GM19240 (cell line): ENCODE measurements at regions not wholly inside any gene's neighbourhood (a gene's known extent, or its start where the extent isn't known, plus 50 kb on each side); places are given as distances from the start of the nearest gene placed in this dataset.
"Not testable (repeated sequence)": the region's sequence is repeated elsewhere in the genome, so short reads cannot be mapped to it uniquely, and the experiment has no call there.

Experiments used
- DNase-seq: peaks from one replicate; pipeline ENCODE4 v3.0.0; 2011; ENCODE audit warnings: low spot score; ENCODE audit not compliant: insufficient read length

DNA sequence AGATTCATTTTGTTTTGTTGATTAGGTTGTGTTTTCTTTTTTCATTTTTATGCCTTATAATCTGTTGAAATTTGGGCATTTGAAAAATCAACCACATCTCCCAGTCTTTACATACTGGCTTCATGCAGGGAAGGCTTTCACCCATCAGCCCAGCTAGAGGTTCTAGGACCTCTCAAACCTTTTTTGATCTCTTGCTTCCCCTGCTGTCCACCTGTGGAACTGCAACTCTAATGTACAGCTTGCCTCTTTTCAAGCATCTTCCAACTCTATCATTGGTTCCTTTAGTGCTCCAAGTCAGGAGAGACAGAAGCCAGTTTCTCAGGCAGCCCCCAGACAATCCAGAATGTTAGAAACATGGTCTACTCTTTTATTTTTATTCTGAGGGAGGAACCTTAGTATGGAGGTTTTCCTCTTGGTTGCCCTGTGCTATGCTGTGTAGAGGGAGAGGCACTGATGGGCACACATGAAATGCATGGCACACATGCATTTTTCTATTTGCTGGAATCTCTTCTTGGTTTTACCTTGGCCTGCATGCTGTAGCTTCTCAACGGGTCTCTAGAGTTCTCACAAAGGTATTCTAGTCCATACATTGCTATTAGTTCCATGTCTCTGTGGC lies 107.2 kb upstream of the L3MBTL4 start:
- DNase-seq, result peak; percentile 32

DNA sequence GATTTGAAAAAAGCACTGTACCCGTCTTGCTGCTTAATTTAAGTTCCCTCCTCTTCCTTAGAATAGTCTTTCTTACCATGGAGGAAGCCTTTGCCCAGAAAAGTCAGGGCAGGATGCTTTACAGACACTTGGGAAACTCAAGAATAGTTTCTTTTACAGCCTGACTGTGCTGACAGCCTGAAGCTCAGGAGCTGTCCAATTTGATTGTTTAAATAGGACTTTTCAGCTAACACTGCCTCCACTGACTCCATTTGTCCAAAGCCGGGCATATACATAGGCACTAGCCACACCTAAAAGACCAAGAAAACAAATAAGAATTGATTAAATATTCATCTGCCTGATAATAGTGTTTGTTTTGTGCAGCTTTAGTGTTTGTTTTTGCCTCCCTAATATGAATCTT lies 110.9 kb upstream of the L3MBTL4 start:
- no peak for DNase-seq

DNA sequence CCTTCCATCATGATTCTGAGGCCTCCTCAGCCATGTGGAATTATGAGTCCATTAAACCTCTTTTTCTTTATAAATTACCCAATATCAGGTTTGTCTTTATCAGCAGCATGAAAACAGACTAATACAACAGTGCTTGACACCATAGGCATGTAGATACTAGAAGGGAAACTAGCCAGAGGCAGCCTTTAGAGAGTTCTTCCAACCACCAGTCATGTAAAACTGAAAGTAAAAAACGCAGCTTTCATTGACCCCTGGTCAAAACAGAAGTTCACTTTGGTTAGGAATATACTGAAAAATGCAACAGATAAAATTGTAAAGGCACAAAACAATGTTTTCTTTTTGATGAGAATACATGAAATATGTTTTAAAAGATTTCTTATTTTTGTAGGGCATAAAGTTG lies 122.8 kb upstream of the L3MBTL4 start:
- DNase-seq, result no peak

DNA sequence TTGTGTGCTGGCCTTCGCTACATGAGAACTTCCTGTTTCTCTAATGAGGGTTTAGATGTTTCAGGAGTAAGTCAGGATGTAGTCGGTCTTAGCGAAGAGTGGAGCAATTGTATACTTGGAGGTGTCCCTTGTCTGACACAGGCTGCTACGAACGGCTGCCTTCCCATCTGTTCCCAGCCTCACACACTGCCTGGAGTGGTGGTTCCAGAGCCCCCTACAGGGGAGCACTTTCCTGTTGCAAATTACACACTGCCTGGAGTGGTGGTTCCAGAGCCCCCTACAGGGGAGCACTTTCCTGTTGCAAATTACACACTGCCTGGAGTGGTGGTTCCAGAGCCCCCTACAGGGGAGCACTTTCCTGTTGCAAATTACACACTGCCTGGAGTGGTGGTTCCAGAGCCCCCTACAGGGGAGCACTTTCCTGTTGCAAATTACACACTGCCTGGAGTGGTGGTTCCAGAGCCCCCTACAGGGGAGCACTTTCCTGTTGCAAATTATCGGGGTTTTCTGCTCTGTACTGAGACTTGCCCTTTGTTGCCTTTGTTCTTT lies 126.5 kb upstream of the L3MBTL4 start:
- DNase-seq, result not testable (repeated sequence)

DNA sequence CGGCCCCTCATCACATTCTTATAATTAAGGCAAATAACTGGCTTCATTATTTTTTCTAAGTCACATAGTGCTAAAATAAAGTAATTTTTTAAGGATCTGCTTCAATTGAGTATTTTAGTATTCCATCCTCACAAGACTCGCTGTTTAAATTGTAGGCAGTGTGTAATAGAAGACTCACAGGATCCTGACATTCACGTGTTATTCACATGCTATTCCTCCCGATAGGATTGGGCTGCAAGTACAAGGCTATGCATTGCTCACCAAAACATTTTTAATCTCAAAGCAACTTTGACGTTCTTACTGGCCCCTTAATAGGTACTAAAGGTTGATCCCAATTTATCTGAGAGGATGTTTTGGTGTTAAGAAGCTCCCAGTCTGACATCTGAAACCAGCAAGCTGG lies 127.6 kb upstream of the L3MBTL4 start:
- no peak for DNase-seq

DNA sequence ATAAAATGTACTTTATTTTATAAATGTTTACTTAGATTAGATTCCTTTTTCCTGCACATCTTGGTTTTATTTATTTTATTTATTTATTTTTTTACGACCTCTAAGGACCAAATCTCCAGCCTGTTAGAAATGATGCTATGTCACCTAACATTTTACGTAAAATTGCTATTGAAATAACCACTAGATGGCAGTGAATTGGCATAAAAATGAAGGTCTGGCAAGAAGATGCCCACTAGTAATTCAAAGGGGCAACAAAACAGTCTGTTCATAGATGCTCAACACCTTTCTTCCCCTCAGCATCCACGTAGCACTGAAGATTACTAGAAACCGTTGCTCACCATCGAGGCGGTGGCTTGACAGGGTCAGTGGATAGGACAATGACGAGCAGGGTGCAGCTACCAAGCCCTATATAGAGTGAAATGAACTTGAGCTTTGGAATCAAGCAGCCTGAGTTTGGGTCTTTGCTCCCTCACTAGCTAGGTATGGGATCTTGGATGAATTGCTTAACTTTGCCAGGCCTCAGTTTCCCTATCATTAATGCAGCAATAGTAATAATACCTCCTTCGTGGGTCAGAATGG lies 128.7 kb upstream of the L3MBTL4 start:
- no peak for DNase-seq

DNA sequence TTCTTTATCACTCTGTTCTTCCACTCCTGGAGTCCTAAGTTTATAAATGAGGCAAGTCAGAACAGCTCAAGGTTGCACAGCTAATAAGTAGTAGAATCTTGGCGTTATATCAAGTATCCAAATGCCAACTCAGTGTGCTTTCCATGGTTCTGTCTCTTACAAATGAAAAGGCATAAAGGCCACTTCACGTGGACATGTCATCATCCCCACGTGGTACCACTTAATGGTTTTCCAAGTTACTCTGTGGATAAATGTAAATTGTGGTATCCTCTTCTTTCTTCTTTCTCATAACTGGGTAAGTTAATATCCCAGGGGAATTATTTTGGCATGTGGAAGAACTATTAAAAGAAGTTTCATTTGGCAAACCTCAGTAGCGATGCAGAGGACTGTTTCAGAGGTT lies 131.5 kb upstream of the L3MBTL4 start:
- no peak for DNase-seq

DNA sequence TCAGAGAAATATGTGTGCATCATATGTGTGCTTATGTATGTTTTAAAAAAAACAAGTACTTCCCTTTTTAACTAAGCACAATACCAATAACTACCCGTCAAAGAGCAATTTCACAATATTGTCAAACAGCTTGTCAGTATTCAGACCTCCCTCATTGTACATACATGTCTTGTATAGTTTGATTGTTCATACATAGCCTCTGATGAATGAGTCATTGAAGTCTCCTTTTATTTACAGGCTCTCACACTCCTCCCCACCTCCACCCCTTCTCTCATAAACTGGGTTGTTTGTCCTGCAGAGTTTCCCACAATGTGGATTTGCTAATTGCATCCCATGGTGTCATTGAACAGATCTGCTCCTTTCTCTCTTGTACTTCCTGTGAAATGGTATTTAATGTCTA lies 132.8 kb upstream of the L3MBTL4 start:
- no peak for DNase-seq

DNA sequence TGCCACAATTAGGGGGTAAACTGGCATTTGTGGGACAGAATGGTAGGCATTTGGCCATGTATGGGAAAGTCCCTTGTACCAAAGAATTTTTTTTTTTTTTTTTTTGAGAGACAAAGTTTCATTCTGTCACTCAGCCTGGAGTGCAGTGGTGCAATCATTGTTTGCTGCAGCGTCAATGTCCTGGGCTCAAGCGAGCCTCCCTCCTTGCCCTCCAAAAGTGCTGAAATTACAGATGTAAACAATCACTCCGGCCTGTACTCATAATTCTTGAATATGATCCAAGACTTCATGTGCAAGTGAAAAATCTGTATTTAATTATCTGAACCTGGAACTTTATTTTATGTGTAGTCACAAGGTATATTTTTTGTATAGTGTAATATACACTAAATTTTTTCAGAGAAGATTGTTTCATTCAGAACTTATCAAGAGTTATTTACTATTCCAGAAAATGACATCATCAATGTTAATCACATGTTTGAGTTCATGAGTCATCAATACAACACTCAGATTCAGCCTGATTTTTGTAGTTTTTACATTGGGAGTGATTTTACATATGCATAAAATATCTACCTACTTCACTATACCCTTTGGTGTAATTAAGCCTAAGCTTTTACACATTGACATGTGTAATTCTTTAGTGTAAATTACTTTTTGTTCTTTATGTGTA lies 138.7 kb upstream of the L3MBTL4 start:
- no peak for DNase-seq

DNA sequence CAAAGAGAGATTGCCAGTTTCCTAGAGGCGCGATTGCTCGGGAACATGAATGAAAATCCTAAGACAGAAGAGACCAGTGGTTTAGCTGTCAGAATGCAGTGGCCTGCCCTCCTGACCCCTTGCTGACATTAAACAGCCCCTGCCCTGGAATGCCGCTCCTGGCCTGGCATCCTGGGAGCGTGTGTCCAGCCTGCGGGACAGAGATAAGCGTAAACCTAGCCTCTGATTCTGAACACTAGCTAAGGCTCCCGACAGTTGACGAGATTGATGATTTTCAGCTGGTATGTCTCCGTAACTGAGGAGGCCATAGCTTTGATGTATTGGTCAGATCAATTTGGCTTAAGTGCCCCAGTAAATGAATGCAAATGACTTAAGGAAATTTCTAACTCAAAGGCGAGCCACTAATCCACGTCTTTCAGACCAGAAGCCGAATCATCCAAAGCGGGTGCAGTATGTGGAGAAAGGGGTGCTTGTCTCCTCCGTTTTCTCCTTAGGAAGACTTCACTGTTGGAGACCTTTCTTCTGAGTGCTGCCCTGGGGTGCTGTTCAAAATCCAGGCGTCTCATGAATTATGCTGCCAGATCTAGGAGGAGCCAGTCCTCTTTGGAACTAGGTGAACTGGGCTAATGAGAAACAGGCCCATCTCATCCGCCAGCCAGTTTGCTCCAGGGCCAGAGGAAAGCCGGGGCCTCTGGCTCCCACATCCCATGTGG lies 142.5 kb upstream of the L3MBTL4 start:
- DNase-seq, result no peak

DNA sequence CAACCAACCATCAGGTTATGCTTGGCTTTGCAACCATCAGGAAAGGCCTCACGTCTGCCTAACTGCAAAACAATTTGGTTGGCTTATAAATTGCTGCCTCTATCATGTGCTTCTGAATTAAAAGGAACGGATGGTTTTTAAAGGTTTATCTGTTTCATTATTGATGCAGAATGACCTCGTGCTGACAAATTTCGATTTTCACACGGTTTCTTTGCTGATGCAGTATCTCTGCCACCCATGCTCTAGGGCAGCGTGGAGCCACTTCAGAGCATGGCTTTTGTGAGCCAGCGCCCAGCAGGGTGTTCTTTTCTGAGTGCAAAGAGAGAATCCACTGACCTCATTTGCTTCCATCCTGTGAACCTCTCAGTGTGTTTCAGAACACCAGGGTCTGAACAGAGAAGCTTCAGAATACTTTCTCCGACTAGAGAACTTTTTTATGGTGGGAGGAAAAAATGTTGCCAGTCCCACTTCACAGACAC lies 143.1 kb upstream of the L3MBTL4 start:
- DNase-seq, result no peak

DNA sequence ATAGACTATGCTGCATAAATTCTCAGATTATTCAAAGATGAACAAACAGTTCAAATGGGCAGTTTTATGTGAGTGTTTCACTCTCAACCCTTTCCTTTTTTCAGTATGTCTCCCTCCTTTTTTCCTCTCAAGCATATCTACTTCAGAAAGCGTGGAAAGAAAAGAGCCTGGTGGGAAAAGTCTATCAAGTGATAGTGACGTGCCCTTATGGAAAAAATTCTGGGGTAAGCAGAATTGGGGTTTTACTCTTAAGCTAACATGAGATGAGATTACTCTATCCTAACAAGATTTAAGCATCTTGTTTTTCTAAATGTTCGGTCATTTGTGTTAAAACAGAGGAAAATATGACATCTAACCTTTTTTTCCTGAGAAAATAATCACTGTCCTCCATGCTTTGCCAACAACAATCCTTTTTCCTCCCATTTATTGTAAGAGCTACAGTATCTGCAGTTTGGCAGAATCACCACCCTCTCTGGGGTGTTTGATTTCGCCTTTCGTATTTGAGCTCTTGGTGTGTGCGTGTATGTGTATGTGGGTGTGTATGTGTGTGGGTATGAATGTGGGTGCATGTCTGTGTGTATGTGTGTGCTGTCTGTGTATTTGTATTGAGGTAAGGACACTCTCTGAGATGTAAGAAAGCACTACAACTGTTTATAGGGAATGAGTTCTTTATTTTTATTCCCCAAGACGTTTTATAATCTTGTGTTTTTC lies 143.9 kb upstream of the L3MBTL4 start:
- no peak for DNase-seq

DNA sequence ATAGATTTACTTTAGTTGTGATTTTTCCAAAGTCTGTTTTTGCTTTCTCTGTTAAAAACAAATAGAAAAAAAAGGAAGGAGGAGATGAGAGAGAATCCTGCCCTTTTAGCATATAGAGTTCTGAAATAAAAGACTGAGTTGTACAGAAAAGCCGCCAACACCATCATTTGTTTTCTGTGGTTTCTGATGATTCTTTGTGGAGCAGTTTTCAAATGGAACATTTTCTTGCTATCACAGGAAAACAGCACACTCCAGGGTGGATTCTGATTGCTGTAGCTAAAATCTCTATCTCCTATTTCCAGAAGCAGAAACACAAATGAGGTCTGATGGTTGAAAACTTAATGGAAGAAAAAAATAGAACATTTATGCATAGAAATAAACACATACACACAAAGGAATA lies 144.6 kb upstream of the L3MBTL4 start:
- DNase-seq, result no peak

DNA sequence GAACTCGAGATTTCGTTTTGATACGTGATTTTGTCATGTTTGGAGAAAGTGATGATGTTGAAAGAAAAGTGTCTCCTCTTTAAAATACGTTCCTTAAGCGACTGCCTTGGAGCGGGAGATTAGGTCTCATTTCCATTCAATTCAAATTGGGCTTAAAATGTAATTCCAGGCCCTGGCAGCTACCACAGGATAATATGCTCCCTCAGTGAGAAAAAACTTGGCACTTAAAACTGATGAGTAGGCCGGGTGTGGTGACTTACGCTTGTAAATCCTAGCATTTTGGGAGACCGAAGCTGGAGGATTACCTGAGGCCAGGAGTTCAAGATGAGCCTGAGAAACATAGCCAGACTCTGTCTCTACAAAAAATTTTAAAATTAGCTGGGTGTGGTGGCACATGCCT lies 146.3 kb upstream of the L3MBTL4 start:
- no peak for DNase-seq

DNA sequence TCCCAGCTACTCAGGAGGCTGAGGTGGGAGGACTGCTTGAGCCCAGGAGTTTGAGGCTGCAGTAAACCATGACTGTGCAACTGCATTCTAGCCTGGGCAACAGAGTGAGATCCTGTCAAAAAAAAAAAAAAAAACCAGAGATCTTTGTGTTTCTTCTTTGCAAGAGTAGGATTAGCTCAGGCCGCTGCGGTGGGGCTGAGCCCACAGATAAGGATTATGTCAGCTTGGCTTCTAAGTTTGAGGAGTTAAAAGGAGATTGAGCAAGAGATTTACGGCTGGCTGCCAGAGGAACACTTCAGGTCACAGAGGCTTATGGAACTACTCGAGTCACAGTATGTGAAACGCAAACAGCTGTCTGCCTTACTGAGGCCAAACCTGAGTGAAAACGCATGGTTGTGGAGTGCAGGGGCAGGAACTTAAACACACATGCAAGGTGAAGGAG lies 146.7 kb upstream of the L3MBTL4 start:
- no peak for DNase-seq

DNA sequence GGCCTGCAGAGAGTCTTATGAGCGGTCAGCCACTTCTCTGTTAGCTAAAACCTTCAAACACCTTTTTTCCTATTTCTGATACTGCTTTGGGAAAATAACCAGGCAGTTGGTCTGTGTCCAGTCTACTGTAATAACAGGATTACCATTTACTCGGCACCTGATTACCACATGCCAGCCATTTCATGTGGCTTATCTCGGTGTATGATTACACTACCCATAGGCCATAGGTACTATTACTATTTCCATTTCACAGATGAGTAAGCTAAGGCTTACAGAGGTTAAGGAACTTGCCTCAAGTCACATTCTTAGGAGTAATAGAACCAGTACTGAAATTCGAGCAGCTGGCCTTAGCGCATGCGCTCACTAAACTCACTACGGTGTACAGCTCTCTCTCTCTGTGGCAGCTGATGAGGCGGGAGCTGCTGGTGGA lies 147.2 kb upstream of the L3MBTL4 start:
- DNase-seq, result no peak

DNA sequence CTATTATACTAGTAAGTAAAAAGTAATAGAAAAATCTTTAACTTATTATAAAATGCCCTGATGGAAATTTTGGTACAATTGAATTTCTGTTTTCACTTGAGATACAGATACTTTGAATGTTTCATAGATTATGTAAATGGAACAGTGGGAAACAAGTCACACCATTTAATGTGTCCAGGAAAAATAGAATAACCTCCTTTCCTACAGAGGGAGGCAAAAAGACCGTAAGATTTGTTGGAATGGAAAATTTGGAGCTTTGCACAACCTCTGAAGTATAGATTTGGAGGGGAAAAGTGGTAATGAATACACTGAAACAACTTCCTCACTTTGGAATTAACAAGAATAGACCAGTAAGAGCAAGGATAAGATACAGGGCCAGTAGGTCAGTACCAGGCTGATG lies 149.2 kb upstream of the L3MBTL4 start:
- DNase-seq, result no peak

DNA sequence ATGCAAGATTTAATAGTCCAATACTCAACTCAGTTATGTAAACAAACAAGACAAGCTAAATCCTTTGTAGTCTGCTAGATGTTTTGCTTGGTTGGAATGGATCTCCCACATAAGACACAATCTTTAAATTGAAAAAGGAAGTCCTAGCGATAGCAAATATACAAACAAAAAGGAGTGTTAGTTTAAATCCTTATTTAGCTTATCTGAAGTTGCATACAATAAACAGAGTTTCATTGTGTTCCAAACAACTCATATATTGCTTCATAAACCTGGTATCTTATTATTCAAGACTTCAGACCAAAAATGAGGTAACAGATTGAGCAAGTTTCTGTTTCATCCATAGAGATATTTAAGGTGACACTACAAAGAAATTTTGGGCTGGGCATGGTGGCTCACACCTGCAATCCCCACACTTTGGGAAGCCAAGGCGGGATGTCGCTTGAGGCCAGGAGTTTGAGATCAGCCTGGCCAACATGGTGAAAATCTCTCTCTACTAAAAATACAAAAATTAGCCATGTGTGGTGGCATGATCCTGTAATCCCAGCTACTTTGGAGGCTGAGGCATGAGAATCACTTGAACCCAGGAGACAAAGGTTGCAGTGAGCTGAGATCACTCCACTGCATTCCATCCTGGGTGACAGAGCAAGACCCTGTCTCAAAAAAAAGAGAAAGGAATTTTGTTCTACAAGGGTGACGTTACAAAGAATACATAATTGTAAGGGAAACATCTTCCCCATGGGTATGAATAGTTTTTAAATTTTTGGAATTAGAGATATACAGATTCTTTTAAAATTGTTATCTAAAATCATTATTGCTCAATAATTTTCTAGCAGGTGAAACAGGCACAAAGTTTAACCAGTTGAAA lies 150.5 kb upstream of the L3MBTL4 start:
- DNase-seq, result no peak

DNA sequence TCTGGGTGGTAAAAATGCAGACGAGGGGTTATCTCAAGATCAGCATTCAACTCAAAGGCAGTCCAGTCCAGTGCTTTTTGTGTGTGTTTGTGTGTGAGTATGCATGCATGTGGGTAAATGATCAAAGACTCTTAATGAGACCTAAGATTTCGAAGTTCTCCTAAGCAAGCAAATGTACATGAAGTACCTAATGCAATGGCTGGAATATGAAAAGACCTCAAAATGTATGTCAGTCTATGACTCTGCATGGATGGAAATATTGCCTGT lies 151.0 kb upstream of the L3MBTL4 start:
- no peak for DNase-seq

DNA sequence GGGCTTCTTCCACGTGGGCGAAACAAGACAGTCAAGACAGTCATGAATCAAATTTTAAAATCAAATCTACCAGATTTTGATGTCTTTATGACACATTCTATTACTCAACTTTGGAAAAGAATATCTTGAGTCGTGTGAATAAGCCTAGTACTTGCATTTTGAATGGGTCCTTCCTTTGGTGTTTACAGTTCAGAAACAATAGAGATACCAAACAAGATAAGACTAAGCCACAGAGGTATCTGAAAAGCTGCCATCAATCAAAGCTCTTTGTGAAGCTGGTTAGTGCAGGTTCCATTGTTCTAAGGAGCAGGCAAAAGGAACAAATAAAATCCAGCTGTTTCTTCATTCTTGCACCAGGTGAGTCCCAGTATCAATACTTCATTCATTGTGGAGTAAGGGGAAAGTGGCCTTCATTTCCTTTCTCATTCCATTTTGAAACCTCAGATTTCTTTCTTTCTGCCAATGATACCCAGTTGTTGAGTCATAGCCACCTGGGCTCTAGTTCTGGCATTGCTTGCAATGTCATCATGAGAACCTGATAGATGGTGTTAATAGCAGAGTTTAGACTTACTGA lies 151.7 kb upstream of the L3MBTL4 start:
- no peak for DNase-seq
